ENCODE measurements at regions not wholly inside any gene's neighbourhood (a gene's known extent, or its start where the extent isn't known, plus 50 kb on each side); places are given as distances from the start of the nearest gene placed in this dataset.
"Not testable (repeated sequence)": the region's sequence is repeated elsewhere in the genome, so short reads cannot be mapped to it uniquely, and the experiment has no call there.

DNA sequence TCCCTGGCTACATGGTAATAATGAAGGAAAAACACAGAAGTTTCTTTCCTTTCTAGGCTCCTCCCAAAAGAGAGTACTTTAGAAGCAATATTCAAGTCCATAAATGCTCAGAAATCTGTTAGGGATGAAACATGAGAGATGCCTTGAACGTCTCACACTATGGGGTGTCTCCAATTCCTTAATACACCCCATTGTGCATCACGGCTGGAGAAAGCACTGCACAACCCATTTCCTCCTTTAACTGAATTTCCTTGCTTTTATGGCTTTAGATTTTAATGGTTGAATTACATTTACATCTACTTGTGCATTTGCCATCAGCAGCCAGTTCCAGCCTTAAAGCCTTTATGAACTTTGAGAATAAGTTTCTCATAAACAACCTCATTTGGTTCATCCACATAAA lies 498.9 kb upstream of the PTBP2 start:
- no peak for TF ChIP-seq CTCF (IDR thresholded peaks at IDR 0.05; ENCODE audit: control insufficient read depth, extremely low read depth, insufficient read depth)
- DNase-seq (ENCODE audit: low read depth): no peak
- no peak overlapping the region for H3K4me3 ChIP-seq (ENCODE audit: low read depth, low read length)

DNA sequence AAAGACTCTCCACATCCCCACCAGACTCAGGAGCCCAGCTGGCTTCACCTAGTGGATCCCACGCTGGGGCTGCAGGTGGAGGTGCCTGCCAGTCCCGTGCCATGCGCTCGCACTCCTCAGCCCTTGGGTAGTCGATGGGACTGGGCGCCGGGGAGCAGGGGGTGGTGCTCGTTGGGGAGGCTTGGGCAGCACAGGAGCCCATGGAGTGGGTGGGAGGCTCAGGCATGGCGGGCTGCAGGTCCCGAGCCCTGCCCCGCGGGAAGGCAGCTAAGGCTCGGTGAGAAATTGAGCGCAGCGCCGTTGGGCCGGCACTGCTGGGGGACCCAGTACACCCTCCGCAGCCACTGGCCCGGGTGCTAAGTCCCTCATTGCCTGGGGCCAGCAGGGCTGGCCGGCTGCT lies 497.4 kb upstream of the PTBP2 start:
- H3K4me3 ChIP-seq (ENCODE audit: low read depth, low read length): not testable (repeated sequence)

DNA sequence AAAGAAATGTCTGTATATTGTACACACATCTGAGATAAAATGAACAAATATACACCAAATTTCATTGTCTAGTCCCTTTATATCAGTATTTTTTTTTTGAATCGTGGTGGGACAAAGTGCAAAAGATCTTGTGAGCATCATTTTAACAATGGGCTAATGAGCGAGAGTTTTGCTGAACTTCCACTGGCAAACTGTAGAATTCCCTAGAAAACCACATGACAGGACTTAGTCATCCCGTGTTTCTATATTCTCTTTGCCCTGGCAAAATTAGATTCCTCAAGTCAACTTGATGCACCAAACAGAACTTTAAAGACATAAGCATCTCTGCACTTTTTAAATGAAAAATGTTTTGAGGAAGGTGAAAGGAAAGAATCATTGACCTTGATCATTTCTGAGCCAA lies 488.2 kb upstream of the PTBP2 start:
- DNase-seq (ENCODE audit: low read depth): no peak
- no peak for TF ChIP-seq CTCF (IDR thresholded peaks at IDR 0.05; ENCODE audit: control insufficient read depth, extremely low read depth, insufficient read depth)
- no peak overlapping the region for H3K4me3 ChIP-seq (ENCODE audit: low read depth, low read length)

More for the DNA sequence above, 497.4 kb upstream of the PTBP2 start:
- DNase-seq (ENCODE audit: low read depth): not testable (repeated sequence)

- no peak for DNase-seq (ENCODE audit: low read depth)
- H3K4me3 ChIP-seq (ENCODE audit: low read depth, low read length): no peak overlapping the region
Observed at GRCh38 chr1:96234299-96234698, 487.3 kb upstream of the PTBP2 start.

DNA sequence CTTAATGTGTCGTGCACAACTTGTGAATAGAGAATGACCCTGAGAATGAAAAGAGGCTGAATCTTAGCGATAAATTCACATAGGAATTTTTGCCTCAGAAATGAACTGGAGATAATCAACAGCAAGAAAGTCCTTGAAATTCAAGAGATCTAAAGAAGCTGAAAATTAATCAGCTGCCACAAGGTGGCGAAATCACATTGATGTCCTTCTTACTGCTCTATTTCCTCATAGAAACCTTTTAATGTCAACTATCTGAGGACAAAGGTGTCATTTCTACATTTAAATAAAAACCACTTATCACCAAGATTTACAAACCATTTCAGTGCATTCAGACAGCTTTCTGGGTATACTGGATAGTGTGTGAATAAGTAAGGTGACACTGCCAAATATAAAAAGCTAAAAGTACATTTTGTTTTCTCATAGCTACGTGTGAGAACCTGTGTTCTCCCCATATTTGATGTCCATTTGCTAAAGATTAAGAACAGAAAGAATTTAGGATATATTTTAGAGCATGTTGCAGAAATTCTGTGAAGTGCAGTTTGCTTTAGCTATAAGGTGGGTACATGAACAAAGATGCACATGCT lies 485.3 kb upstream of the PTBP2 start:
- peak; percentile 69 for TF ChIP-seq CTCF (IDR thresholded peaks at IDR 0.05; ENCODE audit: control insufficient read depth, extremely low read depth, insufficient read depth)
- peak; percentile 42 for DNase-seq (ENCODE audit: low read depth)
- H3K4me3 ChIP-seq (ENCODE audit: low read depth, low read length): no peak overlapping the region

More at GRCh38 chr1:96234299-96234698, 487.3 kb upstream of the PTBP2 start:
- no peak for TF ChIP-seq CTCF (IDR thresholded peaks at IDR 0.05; ENCODE audit: control insufficient read depth, extremely low read depth, insufficient read depth)

DNA sequence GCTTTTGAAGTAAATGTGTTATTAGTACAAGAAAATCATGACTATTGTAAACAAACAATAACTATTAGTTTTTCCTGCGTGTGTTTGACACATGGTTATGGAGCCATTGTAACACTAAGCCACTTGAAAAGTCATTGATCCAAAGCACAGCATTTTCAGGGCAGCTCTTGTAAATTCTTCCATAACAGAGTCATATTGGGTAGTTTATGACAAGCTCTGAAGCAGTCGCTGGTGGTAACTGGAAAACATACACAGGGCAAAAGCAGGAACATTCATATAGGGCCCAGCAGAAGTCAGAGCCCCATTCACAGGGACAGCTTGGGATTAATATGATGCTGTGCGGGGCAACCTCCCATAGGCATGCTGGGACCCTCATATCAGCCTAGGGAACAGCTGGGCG lies 483.2 kb upstream of the PTBP2 start:
- no peak overlapping the region for H3K4me3 ChIP-seq (ENCODE audit: low read depth, low read length)
- TF ChIP-seq CTCF (IDR thresholded peaks at IDR 0.05; ENCODE audit: control insufficient read depth, extremely low read depth, insufficient read depth): no peak
- DNase-seq (ENCODE audit: low read depth): no peak

DNA sequence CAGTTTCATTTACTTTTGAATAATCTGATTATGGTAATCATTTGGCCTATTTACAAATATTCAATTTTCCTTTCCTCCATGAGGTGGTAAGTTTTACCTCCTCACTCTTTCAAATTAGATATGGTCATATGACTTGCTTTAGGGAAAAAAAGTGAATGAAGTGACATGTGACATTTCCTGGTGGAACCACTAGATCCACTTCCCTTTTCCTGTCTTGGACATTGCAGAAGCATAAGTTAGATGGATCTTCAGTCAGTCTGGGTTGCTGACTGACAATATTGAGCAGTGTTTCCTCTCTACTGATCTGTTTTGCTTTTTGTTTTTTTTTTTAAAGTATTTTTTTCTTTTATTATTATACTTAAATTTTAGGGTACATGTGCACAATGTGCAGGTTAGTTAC lies 481.1 kb upstream of the PTBP2 start:
- no peak for DNase-seq (ENCODE audit: low read depth)
- no peak for TF ChIP-seq CTCF (IDR thresholded peaks at IDR 0.05; ENCODE audit: control insufficient read depth, extremely low read depth, insufficient read depth)
- no peak overlapping the region for H3K4me3 ChIP-seq (ENCODE audit: low read depth, low read length)
